GM19467 (cell line): ENCODE measurements at regions not wholly inside any gene's neighbourhood (a gene's known extent, or its start where the extent isn't known, plus 50 kb on each side); places are given as distances from the start of the nearest gene placed in this dataset.
"Not testable (repeated sequence)": the region's sequence is repeated elsewhere in the genome, so short reads cannot be mapped to it uniquely, and the experiment has no call there.

Source experiments
- ATAC-seq: cut with Tn5 transposase; IDR thresholded peaks from one replicate; pipeline ENCODE4 v1.9.1; 2021; ENCODE audit warnings: mild to moderate bottlenecking, moderate library complexity; ENCODE audit not compliant: unreplicated experiment

DNA sequence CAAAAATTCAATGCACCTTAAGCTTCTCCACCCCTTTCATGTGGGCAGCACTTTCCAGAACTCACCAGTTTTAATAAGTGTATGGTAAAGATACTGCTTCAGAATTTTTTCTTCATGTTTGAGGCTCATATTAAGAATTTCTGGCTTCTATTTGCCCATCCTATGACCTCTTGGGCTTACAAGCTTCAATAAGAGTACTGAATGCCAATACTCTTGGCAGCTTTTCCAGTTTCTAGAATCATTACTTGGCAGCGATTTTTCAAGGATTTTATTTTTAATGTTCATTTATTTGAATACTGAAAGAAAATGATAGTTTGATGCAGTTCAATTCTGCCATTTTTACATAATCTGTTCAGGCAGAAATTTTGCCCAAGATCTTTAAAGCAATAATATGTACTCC is 242.1 kb upstream of the KCND2 start:
- no peak for ATAC-seq

DNA sequence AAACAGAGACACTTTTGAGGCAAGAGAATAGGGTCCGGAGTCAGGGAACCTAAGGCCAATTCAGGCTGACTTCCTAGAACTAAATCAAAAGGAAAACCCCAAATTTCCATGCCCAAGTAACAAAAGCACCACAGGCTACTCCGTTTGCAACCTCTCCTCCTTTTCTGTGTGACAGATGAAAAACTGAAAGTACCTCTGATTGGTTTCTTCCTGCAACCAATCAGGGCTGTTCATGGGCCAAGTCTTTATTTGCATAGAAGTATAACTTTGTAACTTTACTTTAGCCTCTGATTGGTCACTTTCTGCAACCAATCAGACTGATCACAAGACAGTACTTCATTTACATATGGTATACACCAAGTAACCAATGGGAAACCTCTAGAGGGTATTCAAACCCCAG is 239.9 kb upstream of the KCND2 start:
- no peak for ATAC-seq

DNA sequence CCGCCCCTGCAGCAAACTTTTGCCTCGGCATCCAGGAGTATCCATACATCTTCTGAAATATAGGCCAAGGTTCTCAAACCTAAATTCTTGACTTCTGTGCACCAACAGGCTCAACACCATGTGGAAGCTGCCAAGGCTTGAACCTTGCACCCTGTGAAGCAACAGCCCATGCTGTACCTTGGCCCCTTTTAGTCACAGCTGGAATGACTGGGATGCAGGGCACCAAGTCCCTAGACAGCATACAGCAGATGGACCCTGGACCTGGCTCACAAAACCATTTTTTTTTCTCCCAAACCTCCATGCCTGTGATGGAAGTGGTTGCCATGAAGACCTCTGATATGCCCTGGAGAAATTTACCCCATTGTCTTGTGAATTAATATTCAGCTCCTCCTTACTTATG is 233.8 kb upstream of the KCND2 start:
- no peak for ATAC-seq

DNA sequence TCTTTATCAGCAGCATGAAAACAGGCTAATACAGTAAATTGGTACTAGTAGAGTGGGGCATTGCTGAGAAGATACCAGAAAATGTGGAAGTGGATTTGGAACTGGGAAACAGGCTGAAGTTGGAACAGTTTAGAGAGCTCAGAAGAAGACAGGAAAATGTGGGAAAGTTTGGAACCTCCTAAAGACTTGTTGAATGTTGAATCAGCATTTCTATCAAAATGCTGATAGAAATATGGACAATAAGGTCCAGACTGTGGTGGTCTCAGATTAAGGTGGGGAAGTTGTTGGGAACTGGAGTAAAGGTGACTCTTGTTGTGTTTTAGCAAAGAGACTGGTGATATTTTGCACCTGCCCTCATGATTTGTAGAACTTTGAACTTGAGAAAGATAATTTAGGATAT is 231.2 kb upstream of the KCND2 start:
- no peak for ATAC-seq

DNA sequence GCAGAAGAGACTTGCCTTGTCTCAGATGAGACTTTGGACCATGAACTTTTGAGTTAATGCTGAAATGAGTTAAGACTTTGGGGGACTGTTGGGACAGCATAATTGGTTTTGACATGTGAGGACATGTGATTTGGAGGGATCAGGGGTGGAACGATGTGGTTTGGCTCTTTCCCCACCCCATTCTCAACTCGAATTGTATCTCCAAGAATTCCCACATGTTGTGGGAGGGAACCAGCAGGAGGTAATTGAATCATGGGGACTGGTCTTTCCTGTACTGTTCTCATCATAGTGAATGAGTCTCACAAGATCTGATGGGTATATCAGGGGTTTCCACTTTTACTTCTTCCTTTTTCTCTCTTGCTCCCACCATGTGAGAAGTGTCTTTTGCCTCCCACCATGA is 229.7 kb upstream of the KCND2 start:
- no peak for ATAC-seq

DNA sequence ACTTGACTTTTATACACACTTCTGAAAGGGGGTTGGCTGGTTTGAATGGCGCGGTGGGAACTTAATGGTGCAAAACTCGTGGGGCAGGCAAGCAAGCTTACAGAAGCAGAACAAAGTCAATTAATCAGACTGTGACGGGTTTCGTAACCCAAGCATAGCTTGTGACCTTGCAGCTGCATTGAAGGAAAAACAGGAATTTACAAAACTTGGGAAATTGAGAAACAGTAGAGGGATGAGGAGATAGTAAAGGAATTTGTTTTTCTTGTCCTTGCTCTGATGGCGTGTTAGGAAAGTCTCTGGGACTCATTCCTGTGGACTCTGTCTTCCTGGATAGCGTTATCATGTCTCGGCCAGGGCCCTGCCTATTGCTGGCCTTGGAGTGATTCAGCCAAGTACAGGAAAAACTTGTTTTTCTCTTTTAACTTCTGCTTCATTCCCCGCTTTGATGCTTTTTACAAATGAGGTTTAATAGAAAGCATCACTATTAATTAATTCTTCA is 220.0 kb upstream of the KCND2 start:
- no peak for ATAC-seq

DNA sequence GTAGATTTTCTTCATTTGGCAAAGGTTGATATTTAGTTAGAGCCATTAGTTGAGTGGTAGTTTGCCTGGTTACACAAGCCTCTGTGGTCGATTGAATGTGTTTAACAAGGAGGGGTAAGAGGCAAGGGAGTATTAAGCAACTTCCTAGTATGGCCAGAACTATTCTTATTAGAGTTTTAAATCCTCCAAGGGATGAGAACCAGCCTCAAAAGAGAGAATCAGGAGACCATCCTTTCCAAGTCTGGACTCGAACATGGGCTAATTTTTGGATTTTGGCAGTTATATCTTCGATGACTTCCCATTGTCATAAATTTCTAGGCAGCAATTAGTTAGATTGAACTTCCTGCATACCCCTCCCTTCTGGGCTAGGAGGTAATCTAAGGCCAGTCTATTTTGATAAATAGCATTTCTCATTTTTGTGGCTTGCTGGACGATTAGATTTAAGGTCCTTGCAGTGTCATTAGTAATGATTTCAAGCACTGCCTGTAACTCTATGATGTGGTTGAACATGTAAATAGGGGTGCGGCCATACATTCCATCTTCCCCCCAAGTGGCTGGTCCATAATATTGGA is 219.5 kb upstream of the KCND2 start:
- ATAC-seq, result no peak

DNA sequence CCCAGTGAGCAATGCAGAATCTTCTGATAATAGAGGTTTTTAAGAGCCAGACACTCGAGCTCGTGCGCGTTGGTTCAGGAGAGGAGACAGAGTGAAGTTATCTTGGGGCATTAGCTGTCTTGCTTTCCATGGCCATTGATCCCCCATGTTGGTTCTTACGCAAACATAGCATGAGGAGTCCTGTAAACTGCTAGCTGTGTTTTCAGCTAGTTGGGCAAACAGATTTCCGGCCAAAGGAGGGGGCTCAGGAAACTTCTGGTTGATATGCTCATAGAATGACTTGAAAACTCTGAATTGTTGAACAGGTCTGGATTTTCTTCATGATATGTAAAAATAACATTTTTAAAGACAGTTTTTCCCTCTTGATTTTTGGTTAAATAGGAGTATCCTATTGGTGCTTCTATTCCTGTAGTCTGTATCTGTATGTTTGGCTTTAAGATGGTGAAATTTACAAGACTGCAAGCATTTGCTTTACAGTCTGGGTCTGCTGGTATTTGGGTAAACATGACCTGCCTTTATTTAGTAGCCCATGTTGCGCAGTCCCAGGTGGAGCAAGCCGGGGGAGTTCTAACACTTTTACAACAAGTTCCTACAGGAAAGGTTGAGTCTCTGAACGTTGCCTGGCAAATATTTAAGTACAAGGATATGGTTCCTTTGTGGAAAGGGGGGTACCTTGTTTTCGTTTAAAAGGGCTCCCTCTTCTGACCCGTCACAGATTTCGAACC is 218.4 kb upstream of the KCND2 start:
- no peak for ATAC-seq

DNA sequence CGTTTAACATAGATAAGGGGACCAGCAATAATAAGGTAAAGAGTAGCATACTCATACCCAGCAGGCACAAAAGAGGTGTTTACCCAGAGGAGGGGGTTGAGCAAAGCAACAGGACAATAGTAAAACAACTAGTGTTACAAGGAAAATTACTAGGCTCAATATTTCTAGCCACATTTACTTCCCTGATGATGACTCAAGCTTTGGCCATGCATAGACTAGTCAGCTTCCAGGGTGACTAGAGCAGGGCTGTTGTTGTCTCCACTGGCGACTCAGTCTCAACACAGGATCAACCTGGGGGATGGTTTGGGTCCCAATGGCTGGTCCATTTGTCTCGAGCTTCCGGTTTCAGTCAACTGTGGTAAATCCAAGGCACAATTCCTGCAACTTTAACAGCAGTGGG is 217.7 kb upstream of the KCND2 start:
- no peak for ATAC-seq

DNA sequence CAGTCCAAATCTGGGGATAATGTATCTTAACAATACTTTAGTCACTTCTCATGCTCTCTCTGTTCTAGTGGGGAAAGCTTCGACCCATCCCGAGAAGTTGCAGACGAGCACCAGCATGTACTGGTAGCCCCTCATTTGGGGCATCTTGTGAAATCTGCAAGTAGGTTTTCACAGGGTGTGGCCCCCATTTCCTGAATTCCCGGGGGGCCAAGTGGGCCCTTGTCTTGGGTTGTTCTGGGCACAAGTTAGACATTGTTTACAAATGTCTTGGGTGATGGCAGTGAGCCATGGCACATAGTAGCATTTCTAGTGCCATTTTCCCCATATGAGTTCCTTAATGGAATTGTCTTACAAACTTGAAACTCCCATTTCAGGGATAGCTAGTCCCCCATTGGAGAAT is 216.7 kb upstream of the KCND2 start:
- no peak for ATAC-seq

DNA sequence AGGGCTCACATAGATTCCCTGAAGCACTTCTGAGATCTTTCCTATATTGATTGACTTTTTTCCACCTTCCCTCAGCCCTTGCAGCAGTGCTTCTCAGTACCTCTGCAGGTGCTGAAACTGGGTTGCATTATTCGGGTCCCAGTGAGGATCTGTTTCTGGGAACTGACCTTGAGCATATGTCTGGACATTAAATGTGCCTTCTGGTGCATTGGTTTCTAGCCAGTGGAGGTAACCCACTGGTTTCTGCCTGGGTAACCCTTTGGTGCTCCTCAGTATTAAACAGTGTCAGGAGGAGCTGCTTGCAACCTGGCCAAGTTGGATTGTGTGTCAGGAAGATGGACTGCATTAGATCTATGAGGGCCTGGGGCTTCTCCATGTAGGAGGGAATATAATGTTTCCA is 213.3 kb upstream of the KCND2 start:
- ATAC-seq, result no peak

GRCh38 chr7:120060281-120060680 is 212.7 kb upstream of the KCND2 start:
- ATAC-seq, result no peak

GRCh38 chr7:120060875-120061274 is 212.1 kb upstream of the KCND2 start:
- ATAC-seq, result peak; percentile 43

GRCh38 chr7:120064565-120064964 is 208.4 kb upstream of the KCND2 start:
- peak; percentile 78 for ATAC-seq

GRCh38 chr7:120066898-120067297 is 206.1 kb upstream of the KCND2 start:
- ATAC-seq, result not testable (repeated sequence)

DNA sequence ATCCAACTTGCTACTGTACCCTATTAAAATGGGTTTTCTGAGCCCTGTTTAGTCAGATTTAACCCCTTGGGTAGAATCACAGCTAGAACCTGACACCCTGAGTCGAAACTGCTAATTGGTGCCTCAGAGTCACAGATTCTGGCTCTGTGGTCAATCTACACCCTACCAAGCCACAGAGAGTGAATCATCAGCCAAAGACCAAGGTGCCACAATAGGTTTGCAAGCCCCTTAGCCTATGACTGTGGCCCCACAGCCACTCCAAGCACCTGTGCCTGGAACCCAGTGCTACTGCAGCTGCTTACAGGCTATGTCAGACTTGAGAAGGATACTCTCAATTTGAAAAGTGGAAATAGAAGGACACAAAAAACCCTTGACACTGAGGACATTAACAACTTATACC is 202.8 kb upstream of the KCND2 start:
- ATAC-seq, result no peak

GRCh38 chr7:120077777-120078176 is 195.2 kb upstream of the KCND2 start:
- no peak for ATAC-seq

DNA sequence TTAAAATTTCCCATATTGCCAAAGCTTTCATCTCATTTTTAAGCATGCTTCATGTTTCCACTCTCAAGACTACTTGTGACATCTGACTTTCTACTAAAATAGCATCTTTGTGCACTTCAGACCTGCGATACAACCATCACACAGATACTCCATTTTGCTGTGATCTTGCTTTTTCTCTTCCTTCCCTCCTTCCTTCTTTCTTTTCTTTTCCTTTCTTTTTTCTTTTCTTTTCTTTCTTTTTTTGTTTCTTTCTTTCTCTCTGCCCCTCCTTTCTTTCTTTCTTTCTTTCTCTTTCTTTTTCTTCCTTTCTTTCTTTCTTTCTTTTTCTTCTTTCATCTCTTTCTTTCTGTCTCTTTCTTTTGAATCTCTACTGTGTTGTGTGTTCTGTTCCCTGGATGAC is 194.0 kb upstream of the KCND2 start:
- ATAC-seq, result no peak

- ATAC-seq, result no peak
Observed at GRCh38 chr7:120079704-120080103, 193.3 kb upstream of the KCND2 start.

- not testable (repeated sequence) for ATAC-seq
Observed at GRCh38 chr7:120086468-120086867, 186.5 kb upstream of the KCND2 start.

DNA sequence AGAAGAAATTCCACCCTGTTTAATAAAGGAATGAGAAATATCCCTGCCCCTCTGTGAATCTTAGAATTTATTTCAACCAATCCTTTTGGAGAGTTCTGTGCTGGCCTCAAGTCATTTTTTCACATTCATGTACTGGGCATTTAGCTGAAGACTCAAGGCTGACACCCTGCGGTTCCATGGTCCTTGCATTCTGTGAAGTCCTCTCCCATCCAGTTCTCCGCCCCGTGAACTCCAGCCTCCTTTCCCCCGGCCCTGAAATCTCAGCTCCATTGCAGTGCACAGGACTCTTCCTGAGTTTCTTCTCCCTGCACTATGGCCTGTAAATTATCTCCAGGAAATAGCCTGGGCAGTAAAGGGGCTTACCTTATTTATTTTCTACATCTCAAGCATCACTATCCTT is 183.0 kb upstream of the KCND2 start:
- no peak for ATAC-seq

GRCh38 chr7:120091807-120092206 is 181.2 kb upstream of the KCND2 start:
- ATAC-seq, result no peak

DNA sequence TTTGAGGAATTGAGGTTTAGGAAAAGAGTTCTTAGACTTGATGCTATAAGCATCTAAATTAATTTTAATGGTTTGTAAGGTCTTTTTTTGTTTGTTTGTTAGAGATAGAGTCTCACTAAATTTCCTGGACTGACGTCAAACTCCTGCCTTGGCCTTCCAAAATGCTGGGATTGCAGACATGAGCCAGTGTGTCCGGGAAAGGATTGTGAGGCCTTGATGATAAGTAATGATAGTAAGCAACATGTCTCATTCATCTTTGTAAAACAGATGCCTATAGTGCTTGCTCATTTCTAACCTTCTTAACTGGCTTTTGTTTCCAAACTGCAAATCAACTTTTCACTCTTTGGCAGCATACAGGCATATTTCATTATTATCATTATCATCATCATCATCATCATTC is 176.0 kb upstream of the KCND2 start:
- no peak for ATAC-seq
